ENCODE measurements at regions not wholly inside any gene's neighbourhood (a gene's known extent, or its start where the extent isn't known, plus 50 kb on each side); places are given as distances from the start of the nearest gene placed in this dataset.

GRCh38 chr2:64853894-64854293 lies 135.3 kb upstream of the SLC1A4 start:
- Histone ChIP-seq H3K36me3 (ENCODE audit: control insufficient read depth, insufficient read depth, low read length) (no peaks in the 10 kb centered on the region), H4K20me1 (ENCODE audit: control insufficient read depth, extremely low read depth, insufficient read depth, low read length) (no peaks in the 10 kb centered on the region), H3K4me1 (ENCODE audit: control insufficient read depth, extremely low read depth, insufficient read depth, low read length) (peaks cover 19% of the 10 kb centered on the region), H3K4me2 (ENCODE audit: extremely low read depth, insufficient read depth, low read length) (no peak overlapping the region), H3K4me3 (replicated peaks in 1 of 4; ENCODE audit: control extremely low read depth in 1 of 4, insufficient read depth in 1 of 4, low read depth in 3 of 4, low read length in 4 of 4) (no peak overlapping the region), H3K9ac (ENCODE audit: insufficient read depth, low read length) (no peak overlapping the region), H3K27me3 (ENCODE audit: control insufficient read depth, insufficient read depth, low read length) (no peaks in the 10 kb centered on the region), H3K79me2 (ENCODE audit: control insufficient read depth, insufficient read depth, low read length) (no peaks in the 10 kb centered on the region), H3K9me3 (ENCODE audit: control insufficient read depth, insufficient read depth, low read depth, low read length) (no peaks in the 10 kb centered on the region), H3K27ac (ENCODE audit: insufficient read depth, low read length) (no peak overlapping the region), H2AFZ (ENCODE audit: low read length) (no peak overlapping the region)
- DNase-seq (ENCODE audit: low read depth in 2 of 2), result no peak
- TF ChIP-seq, protein P1, sequence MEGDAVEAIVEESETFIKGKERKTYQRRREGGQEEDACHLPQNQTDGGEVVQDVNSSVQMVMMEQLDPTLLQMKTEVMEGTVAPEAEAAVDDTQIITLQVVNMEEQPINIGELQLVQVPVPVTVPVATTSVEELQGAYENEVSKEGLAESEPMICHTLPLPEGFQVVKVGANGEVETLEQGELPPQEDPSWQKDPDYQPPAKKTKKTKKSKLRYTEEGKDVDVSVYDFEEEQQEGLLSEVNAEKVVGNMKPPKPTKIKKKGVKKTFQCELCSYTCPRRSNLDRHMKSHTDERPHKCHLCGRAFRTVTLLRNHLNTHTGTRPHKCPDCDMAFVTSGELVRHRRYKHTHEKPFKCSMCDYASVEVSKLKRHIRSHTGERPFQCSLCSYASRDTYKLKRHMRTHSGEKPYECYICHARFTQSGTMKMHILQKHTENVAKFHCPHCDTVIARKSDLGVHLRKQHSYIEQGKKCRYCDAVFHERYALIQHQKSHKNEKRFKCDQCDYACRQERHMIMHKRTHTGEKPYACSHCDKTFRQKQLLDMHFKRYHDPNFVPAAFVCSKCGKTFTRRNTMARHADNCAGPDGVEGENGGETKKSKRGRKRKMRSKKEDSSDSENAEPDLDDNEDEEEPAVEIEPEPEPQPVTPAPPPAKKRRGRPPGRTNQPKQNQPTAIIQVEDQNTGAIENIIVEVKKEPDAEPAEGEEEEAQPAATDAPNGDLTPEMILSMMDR (conservative IDR thresholded peaks at IDR 0.05 in 1 of 2, IDR thresholded peaks at IDR 0.05 in 1 of 2; ENCODE audit: low read depth in 1 of 2, low read length in 2 of 2), result no peak
- no peak for TF ChIP-seq EZH2 (IDR thresholded peaks at IDR 0.05; ENCODE audit: low read length, missing control alignments)

- H2AFZ ChIP-seq (ENCODE audit: low read length), result peak overlapping the region; percentile 80
- DNase-seq (ENCODE audit: low read depth in 2 of 2), result peak in 1 of 2 donors; percentile 35
These were observed 134.4 kb upstream of the SLC1A4 start for GRCh38 chr2:64854773-64855237.

DNA sequence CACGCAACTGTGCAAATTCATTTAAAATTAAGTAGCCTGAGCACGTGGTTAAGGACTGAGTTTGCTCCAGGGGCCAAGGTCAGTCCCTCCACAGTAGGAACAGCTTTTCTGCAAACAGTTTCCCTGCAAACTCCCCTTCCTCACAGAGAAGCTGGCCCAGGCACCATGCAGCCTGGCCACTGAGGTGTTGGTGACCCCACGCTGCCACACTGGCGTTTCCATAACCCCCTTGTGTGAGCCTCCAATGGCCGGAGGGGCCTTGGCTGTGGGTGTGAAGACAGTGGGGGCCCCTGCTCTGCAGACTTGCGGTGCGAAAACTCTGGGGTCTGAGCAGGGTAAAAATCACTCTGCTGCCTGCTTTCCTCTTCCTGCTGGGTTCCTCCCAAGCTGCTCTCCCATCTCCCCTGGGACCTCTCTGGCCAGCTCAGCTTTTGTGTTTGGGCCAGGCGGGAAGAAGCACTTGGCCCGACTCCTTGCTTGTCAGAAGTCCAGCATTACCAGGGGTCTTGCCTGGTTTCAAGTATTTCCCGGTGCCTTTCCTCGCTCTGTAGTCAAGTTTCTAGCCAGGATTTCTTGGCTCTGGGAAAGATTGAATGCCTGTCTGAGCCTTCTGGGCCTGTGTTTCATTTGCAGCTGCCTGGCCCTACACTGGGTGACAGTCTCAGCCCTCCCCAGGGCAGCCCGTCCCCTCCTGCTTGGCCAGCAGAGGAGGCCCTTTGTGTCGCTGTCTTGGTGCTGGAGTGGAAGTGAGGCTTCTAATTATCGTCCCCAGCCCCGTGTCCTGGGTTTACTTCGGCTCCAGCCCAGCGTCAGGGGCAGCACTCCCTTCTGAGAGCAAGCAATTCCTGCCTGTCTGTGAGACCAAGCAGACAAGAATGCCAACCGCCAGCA lies 131.4 kb upstream of the SLC1A4 start:
- H3K27me3 ChIP-seq (ENCODE audit: control insufficient read depth, insufficient read depth, low read length), result no peaks in the 10 kb centered on the region
- no peaks in the 10 kb centered on the region for H3K79me2 ChIP-seq (ENCODE audit: control insufficient read depth, insufficient read depth, low read length)
- H3K9ac ChIP-seq (ENCODE audit: insufficient read depth, low read length), result no peak overlapping the region
- no peaks in the 10 kb centered on the region for H4K20me1 ChIP-seq (ENCODE audit: control insufficient read depth, extremely low read depth, insufficient read depth, low read length)
- peak overlapping the region; percentile 78 for H3K27ac ChIP-seq (ENCODE audit: insufficient read depth, low read length)
- no peaks in the 10 kb centered on the region for H3K36me3 ChIP-seq (ENCODE audit: control insufficient read depth, insufficient read depth, low read length)
- TF ChIP-seq, protein P1 (conservative IDR thresholded peaks at IDR 0.05 in 1 of 2, IDR thresholded peaks at IDR 0.05 in 1 of 2; ENCODE audit: low read depth in 1 of 2, low read length in 2 of 2), result no peak
- TF ChIP-seq EZH2 (IDR thresholded peaks at IDR 0.05; ENCODE audit: low read length, missing control alignments), result no peak
- peak overlapping the region; percentile 30 for H2AFZ ChIP-seq (ENCODE audit: low read length)
- no peak overlapping the region for H3K4me3 ChIP-seq (replicated peaks in 1 of 4; ENCODE audit: control extremely low read depth in 1 of 4, insufficient read depth in 1 of 4, low read depth in 3 of 4, low read length in 4 of 4)
- no peak overlapping the region for H3K4me2 ChIP-seq (ENCODE audit: extremely low read depth, insufficient read depth, low read length)
- peak; percentile 85 to 90 for DNase-seq (ENCODE audit: low read depth in 2 of 2)
- no peaks in the 10 kb centered on the region for H3K9me3 ChIP-seq (ENCODE audit: control insufficient read depth, insufficient read depth, low read depth, low read length)
- peaks cover 27% of the 10 kb centered on the region for H3K4me1 ChIP-seq (ENCODE audit: control insufficient read depth, extremely low read depth, insufficient read depth, low read length)

More at GRCh38 chr2:64854773-64855237, 134.4 kb upstream of the SLC1A4 start:
- Histone ChIP-seq H3K9ac (ENCODE audit: insufficient read depth, low read length) (no peak overlapping the region), H4K20me1 (ENCODE audit: control insufficient read depth, extremely low read depth, insufficient read depth, low read length) (no peaks in the 10 kb centered on the region), H3K9me3 (ENCODE audit: control insufficient read depth, insufficient read depth, low read depth, low read length) (no peaks in the 10 kb centered on the region), H3K36me3 (ENCODE audit: control insufficient read depth, insufficient read depth, low read length) (no peaks in the 10 kb centered on the region), H3K27me3 (ENCODE audit: control insufficient read depth, insufficient read depth, low read length) (no peaks in the 10 kb centered on the region), H3K79me2 (ENCODE audit: control insufficient read depth, insufficient read depth, low read length) (no peaks in the 10 kb centered on the region), H3K4me2 (ENCODE audit: extremely low read depth, insufficient read depth, low read length) (no peak overlapping the region), H3K27ac (ENCODE audit: insufficient read depth, low read length) (no peak overlapping the region), H3K4me1 (ENCODE audit: control insufficient read depth, extremely low read depth, insufficient read depth, low read length) (peaks cover 25% of the 10 kb centered on the region), H3K4me3 (replicated peaks in 1 of 4; ENCODE audit: control extremely low read depth in 1 of 4, insufficient read depth in 1 of 4, low read depth in 3 of 4, low read length in 4 of 4) (no peak overlapping the region)
- no peak for TF ChIP-seq EZH2 (IDR thresholded peaks at IDR 0.05; ENCODE audit: low read length, missing control alignments)
- TF ChIP-seq, protein P1 (conservative IDR thresholded peaks at IDR 0.05 in 1 of 2, IDR thresholded peaks at IDR 0.05 in 1 of 2; ENCODE audit: low read depth in 1 of 2, low read length in 2 of 2), result no peak

Measured in fibroblast of lung (primary cell).